Right lung (tissue), 2 donors: ENCODE measurements at regions not wholly inside any gene's neighbourhood (a gene's known extent, or its start where the extent isn't known, plus 50 kb on each side); places are given as distances from the start of the nearest gene placed in this dataset.
"Not testable (repeated sequence)": the region's sequence is repeated elsewhere in the genome, so short reads cannot be mapped to it uniquely, and the experiment has no call there.

Experiments used
- DNase-seq, 2 donors: peaks; one replicate each; pipeline ENCODE4 v3.0.0-alpha.2; 2013

DNA sequence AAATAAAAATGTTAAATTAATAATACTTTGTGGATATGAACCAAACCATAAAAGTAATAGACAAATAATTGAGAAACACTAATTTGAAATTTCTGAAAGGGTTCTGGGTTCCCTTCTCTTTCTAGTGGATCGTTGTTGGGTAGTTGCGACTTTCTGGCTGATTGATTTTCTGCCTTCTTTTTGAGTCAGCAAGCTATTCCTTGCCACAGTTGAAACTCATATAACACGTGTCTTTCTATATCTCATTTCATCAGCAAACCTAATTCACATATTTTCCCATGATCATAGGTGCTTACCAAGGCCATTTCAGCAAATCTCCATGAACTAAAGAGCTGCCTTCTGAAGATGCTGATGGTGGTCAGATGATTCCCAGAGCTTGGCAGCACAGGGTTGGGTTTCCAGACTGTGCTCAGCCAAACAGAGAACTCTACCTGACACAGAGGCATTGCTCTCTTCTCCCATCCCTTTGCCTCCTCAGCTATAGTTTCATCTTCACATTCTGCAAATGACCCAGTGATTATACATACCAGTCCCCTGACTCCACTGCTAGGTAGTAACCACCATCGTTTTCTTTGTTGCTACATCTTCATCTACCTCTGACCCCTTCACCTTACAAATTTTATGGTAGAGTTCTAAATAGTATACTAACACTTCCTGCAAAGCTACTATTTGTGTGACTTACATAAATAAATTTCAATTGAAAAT is 383.9 kb upstream of the DPH6 start:
- no peak for DNase-seq

DNA sequence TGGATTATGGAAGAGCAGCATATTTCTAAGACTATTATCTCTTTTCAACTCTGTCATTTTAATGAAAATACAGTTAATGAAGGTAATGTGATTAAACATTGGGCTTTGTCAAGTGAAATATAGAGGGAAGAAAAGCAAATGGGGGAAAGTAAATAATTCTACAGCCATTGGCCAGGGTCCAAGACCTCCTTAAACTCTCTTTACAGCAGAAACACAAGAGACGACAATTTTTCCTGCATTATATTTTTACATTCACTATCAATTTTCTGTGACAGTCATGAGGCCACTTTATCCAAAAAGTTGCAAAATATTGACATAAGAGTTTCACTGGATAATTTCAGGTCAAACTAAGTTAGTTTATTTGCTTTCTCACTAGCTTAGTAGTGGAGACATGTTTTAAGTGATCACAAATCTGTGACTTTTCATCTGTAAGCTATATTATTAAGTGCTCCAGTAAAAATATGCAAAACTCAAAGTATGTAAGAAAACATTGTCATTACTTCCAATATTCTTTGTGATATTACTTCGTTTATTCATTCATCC is 385.9 kb upstream of the DPH6 start:
- DNase-seq, result no peak

DNA sequence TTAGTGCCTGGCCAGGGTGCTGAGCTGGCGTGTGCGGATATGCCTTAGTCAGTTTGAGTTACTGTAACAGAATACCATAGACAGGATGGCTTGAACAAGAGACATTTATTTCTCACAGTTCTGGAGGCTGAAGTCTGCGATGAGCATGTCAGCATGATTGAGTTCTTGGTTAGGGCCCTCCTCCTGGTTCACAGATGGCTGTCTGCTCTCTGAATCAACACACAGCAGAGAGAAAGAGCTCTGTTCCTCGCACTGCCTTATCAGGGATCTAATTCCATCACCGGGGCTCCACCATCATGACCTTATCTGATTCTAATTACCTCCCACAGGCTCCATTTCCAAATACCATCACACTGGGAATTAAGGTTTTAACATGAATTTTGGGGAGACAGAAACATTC is 386.6 kb upstream of the DPH6 start:
- no peak for DNase-seq

DNA sequence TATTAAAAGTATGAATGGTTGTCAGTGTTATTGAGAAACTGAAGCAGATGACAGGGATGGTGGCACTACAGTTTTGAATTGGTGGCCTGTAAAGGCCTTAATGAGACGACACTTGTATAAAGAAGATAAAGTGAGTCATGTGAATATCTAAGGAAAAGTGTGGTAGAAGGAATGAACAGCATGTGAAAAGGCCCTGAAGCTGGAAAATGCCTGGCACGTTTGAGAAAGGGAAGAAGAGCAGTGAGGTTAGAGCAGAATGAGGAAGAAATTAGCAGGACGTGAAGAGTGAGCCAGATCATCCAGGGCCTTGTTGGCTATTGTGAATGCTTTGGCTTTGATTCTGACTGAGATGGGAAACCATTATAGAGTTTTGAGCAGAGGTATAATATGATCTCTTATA is 387.6 kb upstream of the DPH6 start:
- DNase-seq, result no peak

GRCh38 chr15:35934383-35935049 is 388.6 kb upstream of the DPH6 start:
- DNase-seq, result no peak

GRCh38 chr15:35936284-35936683 is 390.3 kb upstream of the DPH6 start:
- no peak for DNase-seq

- DNase-seq, result no peak
Measured at GRCh38 chr15:35937380-35937779, 391.4 kb upstream of the DPH6 start.

DNA sequence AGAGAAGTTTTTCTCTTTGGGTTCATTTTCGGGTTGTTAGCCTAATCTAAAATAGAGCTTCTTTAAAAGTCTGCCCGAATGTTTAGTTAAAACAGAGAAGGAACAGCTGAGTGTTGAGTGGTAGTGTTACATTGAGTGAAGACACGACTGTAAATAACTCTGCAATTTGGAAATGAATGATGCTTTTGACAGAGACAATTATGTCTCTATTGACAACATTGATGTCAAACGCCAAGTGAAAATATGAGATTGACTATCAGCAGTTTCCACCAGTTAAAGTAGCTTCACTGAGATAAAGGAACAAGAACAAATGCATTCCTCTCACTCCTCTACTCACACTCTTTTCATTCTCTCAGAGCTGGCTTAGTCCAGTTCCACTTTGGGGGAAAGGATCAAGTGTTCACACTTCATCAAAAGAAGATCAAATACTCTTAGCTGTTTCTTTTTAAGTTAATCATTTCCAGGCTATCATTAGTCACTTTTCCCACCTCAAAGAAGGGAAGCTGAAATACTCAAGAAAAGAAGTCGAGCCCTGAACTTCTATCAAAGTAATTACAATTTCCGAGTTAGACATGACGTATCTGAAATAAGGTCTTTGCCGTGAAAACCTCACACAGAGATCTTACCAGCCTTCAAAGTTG is 399.1 kb upstream of the DPH6 start:
- DNase-seq, result peak in 1 of 2 donors; percentile 17

- DNase-seq, result no peak
Measured at GRCh38 chr15:35953424-35953823, 407.5 kb upstream of the DPH6 start.

- no peak for DNase-seq
Measured at GRCh38 chr15:35956056-35956455, 410.1 kb upstream of the DPH6 start.

- DNase-seq, result no peak
Measured at GRCh38 chr15:35958021-35958420, 412.1 kb upstream of the DPH6 start.

DNA sequence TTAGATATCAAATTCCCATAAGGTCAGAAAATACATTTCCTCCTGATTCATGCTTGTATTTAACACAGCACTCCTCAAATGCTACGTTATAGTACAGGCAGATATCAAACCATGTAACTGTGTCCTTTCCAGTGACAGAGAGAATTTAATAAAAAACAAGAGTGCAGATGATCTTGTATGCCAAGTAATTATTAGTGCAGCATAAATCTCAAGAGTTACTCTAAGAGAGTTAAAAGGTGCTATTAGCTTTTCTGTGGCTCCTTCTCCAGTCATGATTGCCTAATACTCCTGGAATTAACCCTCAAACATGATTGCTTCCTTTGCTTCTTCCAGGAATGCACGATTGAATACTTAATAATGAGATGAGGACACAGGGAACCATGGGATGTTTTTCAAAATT is 413.0 kb upstream of the DPH6 start:
- DNase-seq, result no peak

DNA sequence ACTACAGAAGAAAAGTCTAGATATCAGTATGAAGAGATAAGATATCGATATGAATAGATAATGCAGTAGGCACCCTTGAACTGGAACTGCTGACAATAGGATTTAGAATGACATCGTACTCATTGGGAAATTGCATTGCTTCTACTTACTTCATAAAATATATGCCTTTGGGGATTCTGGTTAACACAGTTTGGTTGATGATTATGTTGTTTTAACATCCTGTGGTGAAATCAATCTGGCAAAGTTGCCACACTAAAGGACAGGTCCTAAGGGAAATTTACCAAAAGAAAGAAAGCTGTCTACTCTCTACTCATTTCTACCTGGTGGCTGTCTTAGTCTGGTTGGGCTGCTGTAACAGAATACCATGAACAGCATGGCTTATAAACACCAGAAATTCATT is 417.4 kb upstream of the DPH6 start:
- no peak for DNase-seq

DNA sequence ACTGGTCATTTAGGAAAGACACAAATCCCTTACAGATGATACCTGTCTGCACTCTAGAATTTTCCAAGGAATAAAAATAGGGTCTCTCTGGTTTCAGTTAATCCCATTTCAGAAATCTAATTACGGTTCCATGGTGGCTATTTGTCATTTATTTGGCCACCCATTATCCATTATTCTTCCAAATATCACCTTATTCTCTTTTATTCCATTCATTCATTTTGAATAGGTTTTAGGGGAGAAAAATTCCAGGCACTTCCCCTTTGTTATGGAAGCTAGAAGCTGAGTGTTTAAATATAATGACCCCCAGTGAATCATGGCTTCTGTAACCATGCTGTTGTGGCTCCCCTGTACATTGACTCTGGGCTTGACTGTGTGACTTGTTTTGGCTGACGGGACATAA is 420.8 kb upstream of the DPH6 start:
- no peak for DNase-seq

DNA sequence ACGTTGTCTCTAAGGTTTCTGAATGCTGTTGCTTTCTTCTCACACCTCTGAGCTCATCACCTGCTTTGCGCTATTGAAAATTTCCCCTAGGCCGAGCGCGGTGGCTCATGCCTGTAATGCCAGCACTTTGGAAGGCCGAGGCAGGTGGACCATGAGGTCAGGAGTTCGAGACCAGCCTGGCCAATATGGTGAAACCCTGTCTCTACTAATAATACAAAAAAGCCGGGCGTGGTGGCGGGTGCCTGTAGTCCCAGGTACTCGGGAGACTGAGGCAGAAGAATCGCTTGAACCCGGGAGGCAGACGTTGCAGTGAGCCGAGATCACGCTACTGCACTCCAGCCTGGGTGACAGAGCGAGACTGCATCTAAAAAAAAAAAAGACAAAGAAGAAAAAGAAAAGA is 422.0 kb upstream of the DPH6 start:
- not testable (repeated sequence) for DNase-seq

GRCh38 chr15:35973029-35973428 is 427.1 kb upstream of the DPH6 start:
- DNase-seq, result no peak

GRCh38 chr15:35974052-35974451 is 428.1 kb upstream of the DPH6 start:
- DNase-seq, result no peak

DNA sequence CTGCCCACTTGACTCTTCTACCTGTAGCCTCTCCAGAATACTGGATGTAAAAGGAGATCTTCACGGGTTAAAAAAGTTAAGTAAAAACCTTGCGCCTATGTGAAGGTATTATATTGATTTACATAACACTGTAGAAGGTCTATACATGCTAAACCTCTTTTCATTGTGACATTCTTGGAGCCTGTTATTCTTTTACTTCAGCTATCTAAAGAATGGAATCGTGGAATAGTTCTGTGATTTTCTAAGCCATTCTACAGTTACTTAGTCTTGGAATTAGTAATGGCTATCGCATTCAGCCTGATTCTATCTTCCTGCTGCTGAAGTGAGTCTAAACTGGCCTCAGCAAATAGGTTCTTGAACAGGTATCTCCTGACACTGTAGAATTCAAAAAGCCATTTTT is 430.0 kb upstream of the DPH6 start:
- DNase-seq, result no peak

GRCh38 chr15:35979608-35980007 is 433.6 kb upstream of the DPH6 start:
- DNase-seq, result no peak

- DNase-seq, result no peak
Measured at GRCh38 chr15:35980719-35981118, 434.8 kb upstream of the DPH6 start.

GRCh38 chr15:35986191-35986721 is 440.3 kb upstream of the DPH6 start:
- DNase-seq, result peak; percentile 36 to 38

DNA sequence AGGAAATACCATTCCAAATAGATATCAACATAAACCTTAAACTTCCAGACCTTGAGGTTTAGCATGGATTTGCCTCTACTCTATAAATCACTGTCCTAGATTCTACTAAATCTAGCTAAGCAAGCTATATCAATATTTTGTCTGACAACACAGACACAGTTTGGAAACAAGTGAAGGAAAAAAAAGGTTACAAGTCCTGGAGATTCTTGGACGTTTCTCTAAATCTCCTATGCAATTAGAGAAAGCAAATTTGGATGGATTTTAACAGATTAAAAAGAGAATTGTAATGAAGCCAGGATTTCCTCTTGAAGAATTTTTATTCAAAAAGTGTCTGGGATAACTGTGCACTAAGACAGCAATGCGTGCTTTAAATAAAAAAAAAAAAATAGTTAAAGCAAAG is 441.1 kb upstream of the DPH6 start:
- DNase-seq, result no peak

GRCh38 chr15:35991386-35991785 is 445.4 kb upstream of the DPH6 start:
- DNase-seq, result no peak
